ENCODE measurements at regions not wholly inside any gene's neighbourhood (a gene's known extent, or its start where the extent isn't known, plus 50 kb on each side); places are given as distances from the start of the nearest gene placed in this dataset.
"Not testable (repeated sequence)": the region's sequence is repeated elsewhere in the genome, so short reads cannot be mapped to it uniquely, and the experiment has no call there.

DNA sequence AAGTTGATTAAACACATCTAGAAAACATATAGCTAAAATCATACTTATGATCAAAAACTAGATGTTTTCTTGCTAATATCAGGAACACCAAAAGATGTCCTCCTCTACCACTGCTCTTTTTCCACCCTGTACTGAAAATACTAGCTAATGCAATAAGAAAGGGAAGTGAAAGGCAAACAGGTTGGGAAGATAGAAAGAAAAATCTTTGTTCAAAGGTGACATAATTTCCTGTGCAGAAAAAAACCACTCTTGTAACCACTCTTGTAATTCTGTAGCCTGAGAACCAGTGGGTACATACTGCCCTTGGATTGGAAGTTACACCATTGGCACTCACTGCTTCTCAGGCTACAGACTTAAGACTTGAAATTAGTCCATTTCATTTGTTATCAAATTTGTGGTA lies 258.9 kb upstream of the TGIF2LY start:
- not testable (repeated sequence) for TF ChIP-seq POLR2AphosphoS5 (IDR thresholded peaks at IDR 0.05)
- TF ChIP-seq, protein P1, sequence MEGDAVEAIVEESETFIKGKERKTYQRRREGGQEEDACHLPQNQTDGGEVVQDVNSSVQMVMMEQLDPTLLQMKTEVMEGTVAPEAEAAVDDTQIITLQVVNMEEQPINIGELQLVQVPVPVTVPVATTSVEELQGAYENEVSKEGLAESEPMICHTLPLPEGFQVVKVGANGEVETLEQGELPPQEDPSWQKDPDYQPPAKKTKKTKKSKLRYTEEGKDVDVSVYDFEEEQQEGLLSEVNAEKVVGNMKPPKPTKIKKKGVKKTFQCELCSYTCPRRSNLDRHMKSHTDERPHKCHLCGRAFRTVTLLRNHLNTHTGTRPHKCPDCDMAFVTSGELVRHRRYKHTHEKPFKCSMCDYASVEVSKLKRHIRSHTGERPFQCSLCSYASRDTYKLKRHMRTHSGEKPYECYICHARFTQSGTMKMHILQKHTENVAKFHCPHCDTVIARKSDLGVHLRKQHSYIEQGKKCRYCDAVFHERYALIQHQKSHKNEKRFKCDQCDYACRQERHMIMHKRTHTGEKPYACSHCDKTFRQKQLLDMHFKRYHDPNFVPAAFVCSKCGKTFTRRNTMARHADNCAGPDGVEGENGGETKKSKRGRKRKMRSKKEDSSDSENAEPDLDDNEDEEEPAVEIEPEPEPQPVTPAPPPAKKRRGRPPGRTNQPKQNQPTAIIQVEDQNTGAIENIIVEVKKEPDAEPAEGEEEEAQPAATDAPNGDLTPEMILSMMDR (IDR thresholded peaks at IDR 0.05): not testable (repeated sequence)

Measured in sigmoid colon (tissue), 4 donors.